ENCODE measurements at regions not wholly inside any gene's neighbourhood (a gene's known extent, or its start where the extent isn't known, plus 50 kb on each side); places are given as distances from the start of the nearest gene placed in this dataset.
"Not testable (repeated sequence)": the region's sequence is repeated elsewhere in the genome, so short reads cannot be mapped to it uniquely, and the experiment has no call there.

- no peak for DNase-seq (ENCODE audit: low read depth)
Measured at GRCh38 chr15:99455789-99456160, 110.0 kb upstream of the MEF2A start.

GRCh38 chr15:99464137-99464536 lies 101.6 kb upstream of the MEF2A start:
- DNase-seq (ENCODE audit: low read depth) = no peak

GRCh38 chr15:99466701-99467337 lies 99.0 kb upstream of the MEF2A start:
- no peak for DNase-seq (ENCODE audit: low read depth)

DNA sequence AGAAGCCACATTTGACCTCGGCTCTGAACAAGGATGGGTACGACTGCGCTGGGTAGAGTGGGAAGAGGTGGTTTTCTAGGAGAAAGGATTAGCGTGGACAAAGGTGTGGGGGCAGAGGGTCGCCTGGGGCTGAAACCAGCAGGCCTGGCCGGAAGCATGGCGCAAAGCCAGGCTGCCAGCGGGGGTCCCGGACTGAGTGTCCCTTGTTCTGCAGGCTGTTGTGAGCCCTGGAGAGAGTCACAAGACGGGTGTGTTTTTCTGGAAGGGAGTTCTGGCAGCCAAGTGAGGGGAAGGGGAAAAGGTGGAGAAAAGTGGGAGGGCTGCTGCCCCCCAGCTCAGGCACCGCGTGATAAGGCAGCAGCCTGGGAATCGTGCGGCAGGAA lies 98.5 kb upstream of the MEF2A start:
- no peak for DNase-seq (ENCODE audit: low read depth)

- no peak for DNase-seq (ENCODE audit: low read depth)
Measured at GRCh38 chr15:99467853-99468464, 97.8 kb upstream of the MEF2A start.

DNA sequence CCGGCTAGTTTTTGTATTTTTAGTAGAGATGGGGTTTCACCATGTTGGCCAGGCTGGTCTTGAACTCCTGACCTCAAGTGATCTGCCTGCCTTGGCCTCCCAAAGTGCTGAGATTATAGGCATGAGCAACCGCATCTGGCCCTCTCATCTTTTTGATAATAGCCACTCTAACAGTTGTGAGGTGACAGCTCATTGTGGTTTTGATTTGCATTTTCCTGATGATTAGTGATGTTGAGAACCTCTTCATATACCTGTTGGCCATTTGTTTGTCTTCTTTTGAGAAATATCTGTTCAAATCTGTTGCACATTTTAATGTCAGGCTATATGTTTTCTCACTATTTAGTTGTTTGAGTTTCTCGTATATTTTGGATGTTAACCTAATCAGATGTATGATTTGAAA lies 95.6 kb upstream of the MEF2A start:
- not testable (repeated sequence) for DNase-seq (ENCODE audit: low read depth)

DNA sequence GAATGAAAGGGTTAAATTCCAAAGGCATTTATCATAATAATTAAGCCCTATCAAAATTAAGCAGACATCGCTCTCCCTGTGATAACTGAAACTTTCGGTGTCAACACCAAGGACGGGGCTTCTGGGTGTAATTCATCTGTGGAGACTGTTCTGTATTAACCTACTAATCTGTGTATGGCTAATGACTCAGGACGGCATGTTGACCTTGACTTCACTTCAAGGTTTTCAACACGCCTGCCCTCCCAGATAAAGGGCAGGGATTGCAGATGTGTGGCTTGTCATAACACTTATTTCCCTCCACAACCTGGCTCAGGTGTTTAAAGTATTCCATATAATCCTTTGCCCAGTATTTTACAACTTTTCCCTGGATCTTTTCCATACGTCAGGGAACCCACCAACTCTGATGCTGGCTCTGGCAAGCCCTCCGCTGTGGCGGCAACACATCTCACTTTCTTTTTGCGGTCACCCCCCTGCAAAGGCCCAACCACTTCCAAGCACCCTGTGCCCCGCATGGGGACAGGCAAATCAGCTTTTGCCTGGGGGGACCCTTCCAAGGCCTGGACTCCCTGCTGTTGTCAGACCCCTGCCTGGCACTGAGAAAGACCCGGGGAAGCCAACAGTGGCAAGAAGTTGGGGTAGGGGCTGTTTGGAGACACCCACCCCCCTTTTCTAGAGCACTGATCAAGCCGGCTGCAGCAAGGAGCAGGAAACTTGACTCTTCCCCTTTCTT lies 93.2 kb upstream of the MEF2A start:
- no peak for DNase-seq (ENCODE audit: low read depth)

DNA sequence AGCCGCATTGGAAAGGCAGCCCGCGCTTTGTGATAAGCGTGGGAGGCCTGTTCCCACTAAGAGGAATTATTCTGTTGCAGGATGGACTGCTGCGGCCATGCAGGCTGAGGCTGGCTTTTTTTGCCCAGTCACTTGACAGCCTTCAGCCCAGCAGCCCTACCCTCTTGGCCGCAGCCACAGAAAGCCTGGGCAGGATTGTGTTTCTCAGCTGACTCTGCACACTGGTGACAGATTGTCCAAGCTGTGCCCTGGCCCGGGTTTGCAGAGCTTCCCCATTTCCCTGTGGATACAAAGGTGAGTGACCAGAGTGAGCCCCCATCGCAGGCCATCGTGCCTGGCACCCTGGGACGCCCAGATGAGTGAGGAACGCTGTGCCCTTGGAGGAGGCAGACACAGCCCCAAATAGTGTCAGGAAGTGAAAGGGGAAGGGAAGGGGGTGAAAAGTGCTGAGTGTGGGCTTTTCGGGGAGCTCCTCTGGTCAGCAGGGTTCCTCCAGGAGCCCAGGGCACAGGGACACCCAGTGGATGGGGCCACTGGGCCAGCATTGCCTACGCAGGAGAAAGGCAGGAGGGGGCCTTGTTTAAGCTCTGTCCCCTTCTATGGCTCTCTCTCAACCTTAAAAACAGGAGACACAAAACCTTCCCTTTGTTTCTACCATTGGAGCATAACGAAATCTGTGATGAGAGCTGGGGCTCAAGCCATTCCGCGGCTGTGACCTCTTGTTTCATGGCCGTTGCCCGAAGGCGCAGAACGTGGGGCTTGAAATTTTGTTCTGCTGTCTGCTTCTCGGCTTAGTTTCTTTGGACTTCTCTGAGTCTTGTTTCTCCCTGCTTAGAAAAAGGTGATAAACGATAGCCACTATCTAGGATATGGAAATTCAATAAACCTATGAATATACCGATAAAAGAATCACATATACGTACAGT lies 91.5 kb upstream of the MEF2A start:
- no peak for DNase-seq (ENCODE audit: low read depth)

GRCh38 chr15:99474909-99475753 lies 90.7 kb upstream of the MEF2A start:
- no peak for DNase-seq (ENCODE audit: low read depth)

- DNase-seq (ENCODE audit: low read depth) = no peak
Measured at GRCh38 chr15:99475754-99476412, 89.9 kb upstream of the MEF2A start.

DNA sequence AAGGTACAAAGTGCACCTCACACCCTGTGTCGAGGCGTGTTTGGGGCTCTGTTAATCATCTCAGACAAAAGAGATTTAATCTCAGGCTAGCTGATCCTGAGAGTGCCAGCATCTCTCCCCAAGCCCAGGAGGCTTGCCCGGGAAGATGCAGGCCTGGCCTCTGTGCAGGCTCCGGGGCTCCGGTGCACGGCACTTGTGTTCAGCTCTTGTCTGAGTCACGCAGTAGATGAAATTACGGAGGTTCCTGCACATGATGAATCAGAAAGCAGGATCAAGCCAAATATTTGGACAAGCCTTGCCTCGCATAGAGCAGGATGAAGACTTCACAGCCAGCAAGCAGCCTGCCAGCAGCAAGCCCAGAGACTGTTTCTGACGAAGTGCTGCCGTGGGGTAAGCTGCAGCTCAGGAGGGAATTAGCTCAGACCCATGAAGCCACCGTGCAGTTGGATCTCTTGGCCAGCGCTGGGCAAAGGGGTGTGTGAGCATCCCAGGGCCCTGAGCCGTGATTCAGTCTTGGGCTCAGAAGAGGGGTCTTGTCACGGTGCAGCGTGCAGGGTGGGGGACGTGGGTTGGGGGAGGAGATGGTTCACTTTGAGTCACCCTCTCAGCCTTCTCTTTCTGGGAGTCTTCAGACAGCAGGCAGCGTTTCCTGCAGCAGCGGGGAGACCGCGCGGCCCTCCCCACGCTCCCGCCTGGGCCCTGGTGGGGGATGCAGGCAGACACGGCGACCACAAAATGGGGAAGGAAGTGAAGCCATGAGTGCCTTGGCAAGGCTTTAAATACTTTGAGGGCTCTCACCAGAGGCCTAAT lies 89.2 kb upstream of the MEF2A start:
- peak; percentile 15 for DNase-seq (ENCODE audit: low read depth)

GRCh38 chr15:99477791-99478471 lies 87.9 kb upstream of the MEF2A start:
- no peak for DNase-seq (ENCODE audit: low read depth)

GRCh38 chr15:99478977-99479376 lies 86.8 kb upstream of the MEF2A start:
- DNase-seq (ENCODE audit: low read depth) = no peak

DNA sequence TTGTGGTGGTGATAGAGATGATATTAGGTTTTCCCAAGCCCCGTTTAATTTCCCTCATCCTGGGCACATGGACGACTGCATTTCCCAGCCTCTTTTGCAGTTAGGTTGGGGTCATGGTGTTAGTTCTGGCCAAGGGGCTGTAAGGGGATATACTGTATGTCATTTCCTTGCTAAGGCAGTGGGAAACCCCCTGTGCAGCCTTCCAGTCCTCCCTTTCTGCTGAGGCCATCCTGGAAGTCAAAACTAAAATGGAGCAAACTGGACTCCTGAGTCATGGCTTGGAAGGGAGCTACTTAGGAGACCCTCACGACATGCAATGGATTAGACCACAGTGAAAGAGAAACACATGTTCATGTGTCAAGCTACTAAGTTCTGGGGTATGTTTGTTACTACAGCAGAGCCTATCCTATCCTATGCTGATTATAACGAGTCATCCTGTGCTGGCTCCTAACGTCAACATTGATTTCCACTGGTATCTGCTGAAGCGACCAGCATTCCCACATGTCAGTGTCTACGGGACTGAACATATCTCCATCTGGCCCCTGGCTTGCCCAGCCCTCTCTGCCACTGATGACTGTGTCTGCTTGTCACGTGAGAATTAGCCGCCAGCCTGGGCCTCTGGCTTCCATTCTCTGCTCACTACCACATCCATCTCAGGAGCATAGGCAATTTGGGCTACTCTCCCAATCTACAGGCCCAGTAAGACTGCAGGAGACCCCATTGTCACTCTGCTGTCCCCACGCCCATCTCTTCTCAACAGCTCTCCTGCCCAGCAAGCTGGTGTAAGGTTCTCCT lies 85.6 kb upstream of the MEF2A start:
- DNase-seq (ENCODE audit: low read depth) = no peak

GRCh38 chr15:99481113-99481950 lies 84.5 kb upstream of the MEF2A start:
- DNase-seq (ENCODE audit: low read depth) = no peak

DNA sequence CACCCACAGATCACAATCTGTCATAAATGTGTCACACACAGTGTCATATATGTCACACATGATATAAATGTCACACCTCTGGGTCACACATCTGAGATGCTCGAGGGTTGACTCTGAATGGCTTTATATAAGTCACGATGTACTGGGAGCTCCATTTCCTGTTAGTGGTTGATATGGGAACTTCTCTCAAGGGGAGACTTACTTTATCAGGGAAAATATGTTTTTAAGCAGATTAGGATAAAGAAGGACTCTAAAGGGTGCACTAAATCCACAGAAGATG lies 83.9 kb upstream of the MEF2A start:
- DNase-seq (ENCODE audit: low read depth) = no peak

DNA sequence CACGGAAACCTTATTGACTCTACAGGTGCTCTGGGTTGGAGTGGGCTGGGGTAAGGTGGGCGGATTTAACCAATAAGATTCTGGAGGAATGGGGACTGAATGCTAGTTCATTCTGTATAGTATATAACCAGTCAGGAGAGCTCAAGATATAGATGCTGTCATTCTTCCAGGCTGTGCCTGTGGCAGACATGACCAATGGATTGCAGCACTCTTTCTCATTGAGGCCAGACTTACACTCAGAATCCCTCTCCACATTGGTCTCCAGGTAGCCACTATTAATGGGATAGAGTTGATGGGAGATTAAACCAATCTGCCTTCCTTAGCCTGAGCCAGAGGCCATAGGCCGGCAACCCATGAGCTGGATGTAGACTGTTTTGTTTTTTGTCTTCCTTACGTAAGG lies 82.8 kb upstream of the MEF2A start:
- DNase-seq (ENCODE audit: low read depth) = no peak
